AG09319 (cell line): ENCODE measurements at regions not wholly inside any gene's neighbourhood (a gene's known extent, or its start where the extent isn't known, plus 50 kb on each side); places are given as distances from the start of the nearest gene placed in this dataset.
"Not testable (repeated sequence)": the region's sequence is repeated elsewhere in the genome, so short reads cannot be mapped to it uniquely, and the experiment has no call there.

Source experiments
- DNase-seq: peaks from one replicate; pipeline ENCODE4 v3.0.0-alpha.2; 2010; ENCODE audit warnings: low read depth; ENCODE audit errors: extremely low read depth
- CTCF ChIP-seq: IDR thresholded peaks from 2 replicates; pipeline ENCODE4 v1.5.1; 2011; ENCODE audit warnings: low read depth, mild to moderate bottlenecking, inconsistent platforms, low read length, moderate library complexity

DNA sequence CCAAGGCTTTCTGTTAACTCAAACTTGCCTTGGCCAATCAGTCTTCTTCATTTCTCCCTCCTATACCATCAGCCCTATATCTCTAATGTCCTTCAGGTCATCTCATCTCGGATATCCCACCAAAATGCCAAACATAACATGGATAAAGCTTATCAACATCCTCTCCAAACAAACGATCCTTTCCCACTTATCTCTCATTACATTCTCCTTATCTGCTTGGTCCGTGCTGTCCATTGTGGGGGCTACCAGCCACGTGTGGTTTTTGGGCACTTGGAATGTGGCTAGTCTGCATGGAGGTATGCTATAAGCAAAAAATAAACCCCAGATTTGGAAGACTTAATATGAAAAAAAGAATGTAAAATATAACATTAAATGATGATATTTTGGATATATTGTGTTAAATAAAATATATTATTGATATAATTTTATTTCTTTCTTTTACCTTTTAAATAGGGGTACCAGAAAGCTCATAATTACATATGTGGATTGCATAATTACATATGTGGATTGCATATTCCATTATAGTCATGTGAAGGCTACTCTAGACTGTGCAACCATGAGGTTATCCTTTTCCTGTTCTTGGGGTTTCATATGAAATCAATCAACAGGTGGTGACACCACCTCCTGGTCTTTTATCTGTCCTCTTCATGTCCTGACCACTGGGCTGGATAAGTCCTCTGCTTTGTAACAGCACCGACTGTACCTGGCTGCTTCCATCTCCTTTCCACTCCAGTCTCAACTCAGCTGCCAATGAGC, 123.0 kb downstream of the CD83 start:
- DNase-seq, result no peak
- no peak for TF ChIP-seq CTCF

- no peak for DNase-seq
- TF ChIP-seq CTCF, result no peak
These were observed 123.9 kb downstream of the CD83 start for GRCh38 chr6:14241255-14242070.

- not testable (repeated sequence) for DNase-seq
These were observed 125.3 kb downstream of the CD83 start for GRCh38 chr6:14242912-14243311.

DNA sequence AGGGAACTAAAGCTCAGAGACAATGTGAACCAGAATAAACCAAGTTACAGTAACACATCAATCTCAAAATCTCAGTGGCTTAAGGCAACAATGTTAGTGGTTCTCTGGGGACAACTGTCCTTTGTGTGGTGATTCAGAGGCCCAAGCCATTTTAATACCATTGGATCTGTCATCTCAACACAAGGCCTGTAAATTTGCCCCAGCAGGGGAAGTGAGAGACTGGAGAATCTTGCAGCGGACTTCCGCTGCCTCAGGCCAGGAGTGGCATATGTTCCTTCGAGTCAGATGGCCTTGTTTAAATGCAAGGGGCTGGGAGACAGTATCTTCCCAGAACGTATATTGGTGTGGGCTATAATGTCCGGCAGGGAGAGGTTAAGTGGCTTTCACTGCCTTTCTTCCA, 126.0 kb downstream of the CD83 start:
- DNase-seq, result no peak
- TF ChIP-seq CTCF, result no peak

DNA sequence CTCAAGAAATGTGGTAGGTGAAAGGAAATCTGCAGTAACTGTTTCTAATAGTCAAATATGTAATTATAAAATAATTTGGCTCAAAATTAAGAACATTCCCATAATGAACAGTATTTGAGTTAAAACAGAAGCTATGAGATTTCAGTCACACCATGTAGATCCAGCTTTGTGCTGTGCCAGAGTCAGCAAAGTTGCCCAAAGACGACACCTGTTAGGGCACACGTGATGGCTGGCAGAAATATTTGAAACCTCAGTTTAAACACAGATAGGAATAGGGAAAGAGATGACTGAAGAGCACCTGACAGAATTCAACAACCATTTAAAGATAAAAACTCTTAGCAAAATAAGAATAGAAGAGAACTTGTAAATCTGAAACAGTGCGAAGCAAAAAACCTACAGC, 129.3 kb downstream of the CD83 start:
- no peak for DNase-seq
- TF ChIP-seq CTCF, result no peak

DNA sequence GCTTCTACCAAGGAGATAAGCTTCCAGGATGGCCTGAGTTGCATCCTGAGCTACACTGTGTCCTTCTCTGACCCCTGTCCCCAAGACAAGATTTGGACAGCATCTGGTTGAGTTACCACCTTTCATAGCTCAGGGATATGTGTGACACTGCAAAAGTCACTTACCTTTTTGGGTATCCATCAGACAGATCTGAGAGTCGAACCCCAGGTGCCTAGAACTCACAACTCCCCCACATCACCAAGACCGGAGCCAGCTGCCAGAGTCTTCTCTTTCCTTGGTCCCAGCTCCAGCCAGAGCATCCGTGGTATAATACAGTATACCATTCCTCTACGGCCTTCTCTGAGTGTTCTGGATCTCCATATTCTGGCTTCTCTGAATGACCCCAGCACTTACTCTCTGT, 133.0 kb downstream of the CD83 start:
- TF ChIP-seq CTCF, result no peak
- DNase-seq, result no peak

DNA sequence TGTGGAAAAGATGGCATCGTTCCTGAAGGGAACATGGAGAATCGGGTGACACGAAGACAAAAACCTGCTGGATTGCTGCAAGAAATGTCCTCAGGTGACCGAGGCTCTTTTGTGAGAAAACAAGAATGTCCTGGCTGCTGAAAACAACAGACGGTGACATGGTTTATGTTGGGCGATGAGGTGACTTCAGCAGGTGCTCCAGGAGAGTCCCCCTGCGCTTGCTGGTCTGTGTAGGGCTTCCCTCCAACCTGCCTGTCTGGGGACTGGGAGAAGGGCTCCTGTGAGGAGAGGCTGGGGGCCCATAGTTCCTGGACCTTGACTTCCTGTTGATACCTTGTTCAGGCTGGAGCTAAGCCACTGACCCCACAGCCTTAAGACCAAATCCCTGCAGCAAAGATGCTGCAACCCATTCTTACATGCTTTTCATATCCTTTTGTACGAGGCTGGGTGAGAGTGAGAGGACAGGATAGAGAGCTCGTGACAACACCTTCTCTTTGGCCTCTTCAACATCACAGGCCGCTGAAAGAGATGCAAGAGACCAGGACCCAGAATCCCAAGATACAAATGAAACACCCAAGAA, 134.8 kb downstream of the CD83 start:
- DNase-seq, result no peak
- no peak for TF ChIP-seq CTCF
